ENCODE measurements at regions not wholly inside any gene's neighbourhood (a gene's known extent, or its start where the extent isn't known, plus 50 kb on each side); places are given as distances from the start of the nearest gene placed in this dataset.

DNA sequence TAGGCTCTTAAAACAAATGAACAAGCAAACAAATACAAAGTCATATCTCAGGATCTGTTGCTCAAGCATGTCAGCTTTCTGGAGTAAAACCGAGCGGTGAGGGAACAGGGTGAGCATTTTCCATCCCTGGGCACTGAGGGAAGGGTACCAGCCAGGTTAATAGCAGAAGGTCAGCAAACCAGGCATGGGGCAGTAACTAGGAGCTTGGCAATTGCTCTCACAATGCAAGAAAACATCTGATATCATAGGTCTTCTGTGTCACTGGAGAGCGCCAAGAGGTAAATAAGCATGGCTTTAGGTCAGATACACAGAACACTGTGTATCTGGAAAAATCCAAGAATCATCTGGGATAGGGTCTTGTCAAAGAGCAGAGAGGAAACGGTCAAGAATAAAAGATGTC is 521.7 kb upstream of the AUTS2 start:
- TF ChIP-seq, protein P1, sequence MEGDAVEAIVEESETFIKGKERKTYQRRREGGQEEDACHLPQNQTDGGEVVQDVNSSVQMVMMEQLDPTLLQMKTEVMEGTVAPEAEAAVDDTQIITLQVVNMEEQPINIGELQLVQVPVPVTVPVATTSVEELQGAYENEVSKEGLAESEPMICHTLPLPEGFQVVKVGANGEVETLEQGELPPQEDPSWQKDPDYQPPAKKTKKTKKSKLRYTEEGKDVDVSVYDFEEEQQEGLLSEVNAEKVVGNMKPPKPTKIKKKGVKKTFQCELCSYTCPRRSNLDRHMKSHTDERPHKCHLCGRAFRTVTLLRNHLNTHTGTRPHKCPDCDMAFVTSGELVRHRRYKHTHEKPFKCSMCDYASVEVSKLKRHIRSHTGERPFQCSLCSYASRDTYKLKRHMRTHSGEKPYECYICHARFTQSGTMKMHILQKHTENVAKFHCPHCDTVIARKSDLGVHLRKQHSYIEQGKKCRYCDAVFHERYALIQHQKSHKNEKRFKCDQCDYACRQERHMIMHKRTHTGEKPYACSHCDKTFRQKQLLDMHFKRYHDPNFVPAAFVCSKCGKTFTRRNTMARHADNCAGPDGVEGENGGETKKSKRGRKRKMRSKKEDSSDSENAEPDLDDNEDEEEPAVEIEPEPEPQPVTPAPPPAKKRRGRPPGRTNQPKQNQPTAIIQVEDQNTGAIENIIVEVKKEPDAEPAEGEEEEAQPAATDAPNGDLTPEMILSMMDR (conservative IDR thresholded peaks at IDR 0.05) = no peak
- no peak for TF ChIP-seq ZFX (IDR thresholded peaks at IDR 0.05)

Measured in C4-2B (cell line).